Calu3 (cell line): ENCODE measurements at regions not wholly inside any gene's neighbourhood (a gene's known extent, or its start where the extent isn't known, plus 50 kb on each side); places are given as distances from the start of the nearest gene placed in this dataset.
"Not testable (repeated sequence)": the region's sequence is repeated elsewhere in the genome, so short reads cannot be mapped to it uniquely, and the experiment has no call there.

Experiments used
- BruUV-seq: library from RNA; stranded (reverse); fragments of 400-500 nt; replicated peaks from 2 replicates; lab custom pipeline; 2021; lab: Mats Ljungman, UMichigan
- CTCF ChIA-PET: fragments of 300-600 bp; sonication (Branson Sonifier 250); formaldehyde crosslinking; loops from one replicate; lab custom pipeline; 2022; ENCODE audit warnings: antibody characterized with exemption; lab: Charles Lee
- DNase-seq: peaks from one replicate; pipeline ENCODE4 v3.0.0; 2022
- H3K27ac Mint-ChIP-seq: one replicate; pipeline ENCODE4 v1.8.0; 2022; ENCODE audit warnings: mixed read lengths; ENCODE audit not compliant: unreplicated experiment
- H3K27me3 Mint-ChIP-seq: one replicate; pipeline ENCODE4 v1.8.0; 2022; ENCODE audit warnings: mixed read lengths; ENCODE audit not compliant: unreplicated experiment
- H3K36me3 Mint-ChIP-seq: one replicate; pipeline ENCODE4 v1.8.0; 2022; ENCODE audit warnings: mild to moderate bottlenecking, moderate library complexity, mixed read lengths; ENCODE audit not compliant: insufficient read depth, unreplicated experiment
- H3K4me1 Mint-ChIP-seq: one replicate; pipeline ENCODE4 v1.8.0; 2022; ENCODE audit warnings: mild to moderate bottlenecking, low read depth, mixed read lengths; ENCODE audit not compliant: unreplicated experiment
- H3K4me3 Mint-ChIP-seq: one replicate; pipeline ENCODE4 v1.8.0; 2022; ENCODE audit warnings: mild to moderate bottlenecking, low read depth, moderate library complexity, mixed read lengths; ENCODE audit not compliant: unreplicated experiment
- H3K9me3 Mint-ChIP-seq: one replicate; pipeline ENCODE4 v1.8.0; 2022; ENCODE audit warnings: low read depth, mixed read lengths; ENCODE audit not compliant: unreplicated experiment
- intact Hi-C: fragments of 100-400 bp; cut with micrococcal nuclease; formaldehyde crosslinking; loops from one replicate; pipeline ENCODE4 v1.10.0; 2022; ENCODE audit not compliant: unreplicated experiment
- TF ChIP-seq, protein P1 (sequence below): fragments of 200-600 bp; IDR thresholded peaks from one replicate; pipeline ENCODE4 v1.8.0; 2022; ENCODE audit warnings: antibody characterized with exemption; ENCODE audit not compliant: unreplicated experiment

DNA sequence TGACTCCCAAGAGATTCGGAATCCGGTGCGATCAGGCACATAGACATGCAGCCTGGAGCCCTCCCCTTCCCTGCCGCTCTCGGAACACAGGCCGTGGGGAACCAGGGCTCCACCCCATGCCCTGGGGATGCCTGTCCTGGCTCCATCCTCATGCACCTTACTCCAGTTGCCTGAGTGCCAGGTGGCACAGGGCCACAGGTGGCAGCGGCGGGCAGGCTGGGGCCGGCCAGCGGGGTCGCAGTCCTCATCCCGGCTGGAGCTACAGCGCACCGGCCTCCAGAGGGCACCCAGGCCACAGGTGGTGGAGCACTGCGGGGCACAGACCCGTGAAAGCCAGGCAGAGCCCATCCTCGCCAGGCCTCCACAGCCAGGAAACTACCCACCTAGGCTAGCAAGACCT is 119.9 kb upstream of the AKAP13 start:
- H3K36me3 Mint-ChIP-seq, H3K27me3 Mint-ChIP-seq, DNase-seq, H3K4me1 Mint-ChIP-seq, H3K9me3 Mint-ChIP-seq, intact Hi-C loops, BruUV-seq, H3K4me3 Mint-ChIP-seq, CTCF ChIA-PET, H3K27ac Mint-ChIP-seq: not testable (repeated sequence)

DNA sequence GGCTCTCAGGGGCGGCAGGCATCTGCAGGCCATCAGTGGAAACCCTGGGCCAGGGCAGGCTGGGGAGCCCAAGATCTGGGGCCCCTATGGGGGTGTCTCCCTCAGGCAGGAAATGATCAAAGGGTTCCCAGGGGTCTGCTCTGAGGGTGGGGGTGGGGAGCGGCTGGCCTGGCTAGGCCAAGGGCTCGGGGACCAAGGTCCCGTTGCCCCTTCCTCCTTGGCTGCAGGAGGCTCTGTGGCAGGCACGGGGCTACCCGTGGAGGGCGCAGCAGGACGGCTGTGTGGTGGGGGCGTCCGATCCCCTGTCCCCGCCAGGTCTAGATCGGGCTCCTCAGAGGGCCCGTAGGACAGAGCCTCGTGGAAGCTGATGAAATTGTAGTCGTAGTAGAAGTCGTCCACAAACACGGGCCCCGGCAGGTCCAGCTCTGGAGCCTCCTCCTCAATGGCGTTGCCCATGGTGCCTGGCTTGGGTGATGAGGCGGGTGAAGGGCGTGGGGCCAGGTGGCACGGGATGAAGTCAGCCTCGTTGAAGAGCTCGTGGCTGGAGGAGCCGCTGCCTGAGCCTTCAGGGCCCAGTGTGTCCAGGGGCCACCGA is 117.8 kb upstream of the AKAP13 start:
- H3K27ac Mint-ChIP-seq, H3K27me3 Mint-ChIP-seq, H3K36me3 Mint-ChIP-seq, H3K4me3 Mint-ChIP-seq, BruUV-seq, DNase-seq, H3K4me1 Mint-ChIP-seq, H3K9me3 Mint-ChIP-seq, intact Hi-C loops: not testable (repeated sequence)
- CTCF ChIA-PET: interaction anchor here (0.6 kb wide), 1 partner anchor 227 kb away, joined by 3 read pairs; no protein-coding TSS in a partner anchor

DNA sequence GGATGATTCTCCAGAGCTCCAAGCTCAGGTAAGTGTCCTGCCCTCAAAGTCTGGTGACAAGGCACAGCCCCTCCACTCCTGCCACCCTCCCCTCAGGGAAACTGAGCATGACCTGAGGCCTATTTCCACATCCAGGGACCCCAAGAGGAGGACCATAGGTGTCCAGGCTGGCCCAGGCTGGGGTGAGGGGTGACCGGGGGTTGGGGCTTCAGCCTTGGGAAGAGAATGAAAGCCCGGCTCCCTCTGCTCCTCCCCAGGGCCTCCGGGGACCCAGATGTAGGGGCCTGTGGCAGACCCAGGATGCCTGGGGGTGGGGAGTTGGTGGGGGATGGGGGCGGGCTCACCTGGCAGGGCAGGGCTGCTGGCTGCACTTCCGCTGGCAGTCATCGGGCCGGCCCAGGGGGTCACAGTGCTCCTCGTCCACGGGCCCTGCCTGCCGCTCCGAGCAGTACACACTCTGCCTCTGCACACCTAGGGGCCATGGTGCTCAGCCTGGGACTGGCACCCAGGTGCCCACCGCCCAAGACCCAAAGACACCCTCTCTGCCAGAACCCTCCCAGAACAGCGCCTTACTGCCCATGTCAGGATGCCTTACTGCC is 116.5 kb upstream of the AKAP13 start:
- H3K36me3 Mint-ChIP-seq, BruUV-seq, CTCF ChIA-PET, intact Hi-C loops, H3K27me3 Mint-ChIP-seq, DNase-seq, H3K9me3 Mint-ChIP-seq, H3K4me1 Mint-ChIP-seq, H3K4me3 Mint-ChIP-seq, H3K27ac Mint-ChIP-seq: not testable (repeated sequence)

DNA sequence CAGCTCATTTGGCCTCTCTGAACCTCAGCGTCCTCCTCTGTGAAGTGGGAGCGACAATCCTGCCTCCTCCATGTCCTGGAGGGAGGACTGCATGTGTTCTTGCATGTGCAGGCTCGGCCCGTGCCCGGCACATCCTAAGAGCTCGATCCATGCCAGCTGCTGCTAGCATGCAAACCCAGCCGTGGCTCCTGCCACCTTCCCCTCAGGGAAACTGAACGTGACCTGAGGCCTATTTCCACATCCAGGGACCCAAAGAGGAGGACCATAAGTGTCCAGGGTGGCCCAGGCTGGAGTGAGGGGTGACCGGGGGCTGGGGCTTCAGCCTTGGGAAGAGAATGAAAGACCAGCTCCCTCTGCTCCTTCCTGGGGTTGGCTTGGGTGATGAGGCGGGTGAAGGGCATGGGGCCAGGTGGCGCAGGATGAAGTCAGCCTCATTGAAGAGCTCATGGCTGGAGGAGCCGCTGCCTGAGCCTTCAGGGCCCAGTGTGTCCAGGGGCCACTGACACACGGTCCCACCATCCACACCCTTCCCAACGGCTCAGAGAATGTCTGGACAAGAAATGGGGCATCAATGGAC is 115.7 kb upstream of the AKAP13 start:
- DNase-seq, H3K27me3 Mint-ChIP-seq, H3K4me3 Mint-ChIP-seq, H3K4me1 Mint-ChIP-seq, BruUV-seq, H3K9me3 Mint-ChIP-seq, CTCF ChIA-PET, H3K27ac Mint-ChIP-seq, H3K36me3 Mint-ChIP-seq, intact Hi-C loops: not testable (repeated sequence)

DNA sequence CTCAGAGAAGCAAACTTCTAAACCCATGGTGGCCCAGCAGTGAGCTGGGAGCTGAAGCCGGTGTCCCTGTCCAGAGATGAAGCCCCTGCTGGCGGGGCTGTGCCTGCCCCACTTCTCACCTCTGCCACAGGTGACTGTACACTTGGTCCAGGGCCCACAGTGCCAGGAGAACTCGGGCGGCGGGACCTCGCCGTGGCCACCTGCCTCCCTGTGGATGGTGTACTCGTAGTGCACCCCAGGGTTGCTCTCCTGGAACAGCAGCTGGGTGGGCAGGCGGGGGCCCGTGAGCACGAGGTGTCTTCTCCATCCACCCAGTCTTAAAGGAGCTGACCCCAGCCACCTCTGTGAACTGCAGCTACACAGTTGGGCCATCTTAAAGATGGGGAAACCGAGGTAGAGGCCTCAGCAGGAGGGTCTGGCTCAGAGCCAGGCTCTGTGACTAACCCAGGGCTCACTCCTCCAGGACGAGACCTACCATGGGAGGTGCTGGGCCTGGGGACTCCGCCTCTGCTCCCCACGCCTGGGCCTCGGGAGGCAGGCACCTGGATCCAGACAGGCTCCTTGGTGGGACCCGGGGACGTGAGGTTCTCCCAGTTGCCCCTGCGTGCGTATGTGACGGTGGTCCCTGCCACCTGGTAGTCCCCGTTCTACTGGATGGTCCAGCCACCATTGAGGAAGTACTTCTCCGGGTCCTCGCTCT is 113.1 kb upstream of the AKAP13 start:
- H3K27me3 Mint-ChIP-seq, intact Hi-C loops, CTCF ChIA-PET, DNase-seq, BruUV-seq, H3K27ac Mint-ChIP-seq, H3K4me1 Mint-ChIP-seq, H3K9me3 Mint-ChIP-seq, H3K4me3 Mint-ChIP-seq, H3K36me3 Mint-ChIP-seq: not testable (repeated sequence)

DNA sequence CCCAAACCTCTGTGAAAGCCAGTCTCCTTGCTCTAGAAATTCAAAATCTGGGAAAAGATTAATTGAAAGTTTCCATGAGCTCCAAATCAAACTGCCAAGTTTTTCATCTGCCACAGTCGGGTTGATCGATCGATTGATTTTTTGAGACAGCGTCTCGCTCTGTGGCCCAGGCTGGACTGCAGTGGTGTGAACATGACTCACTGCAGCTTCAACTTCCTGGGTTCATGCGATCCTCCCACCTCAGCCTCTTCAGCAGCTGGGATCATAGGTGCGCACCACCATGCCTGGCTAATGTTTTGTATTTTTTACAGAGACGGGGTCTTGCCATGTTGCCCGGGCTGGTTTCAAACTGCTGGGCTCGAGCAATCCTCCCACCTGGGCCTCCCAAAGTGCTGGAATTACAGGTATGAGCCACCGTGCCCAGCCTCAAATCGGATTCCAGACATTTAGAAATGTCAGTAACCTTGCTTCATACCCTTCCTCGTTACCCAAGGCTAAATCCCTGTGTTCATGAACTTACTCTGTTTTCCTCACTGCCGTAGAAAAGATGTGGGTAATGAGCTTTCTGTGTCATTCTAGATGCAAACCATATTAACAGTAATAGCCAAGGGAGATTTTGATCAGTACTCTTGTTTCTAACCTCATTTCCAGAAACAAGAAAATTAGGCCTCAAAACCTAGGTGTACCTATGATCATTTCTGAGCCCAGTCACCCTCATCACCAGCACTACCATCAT is 105.9 kb upstream of the AKAP13 start:
- H3K27ac Mint-ChIP-seq: no peak overlapping the region
- H3K36me3 Mint-ChIP-seq: no peaks in the 10 kb centered on the region
- peak; percentile 52 for DNase-seq
- no peaks in the 10 kb centered on the region for H3K27me3 Mint-ChIP-seq
- no peaks in the 10 kb centered on the region for H3K9me3 Mint-ChIP-seq
- CTCF ChIA-PET: no interaction called here
- intact Hi-C loops: no loop called here
- peaks cover 16% of the 10 kb centered on the region for H3K4me1 Mint-ChIP-seq
- no peak overlapping the region for H3K4me3 Mint-ChIP-seq
- TF ChIP-seq, protein P1, sequence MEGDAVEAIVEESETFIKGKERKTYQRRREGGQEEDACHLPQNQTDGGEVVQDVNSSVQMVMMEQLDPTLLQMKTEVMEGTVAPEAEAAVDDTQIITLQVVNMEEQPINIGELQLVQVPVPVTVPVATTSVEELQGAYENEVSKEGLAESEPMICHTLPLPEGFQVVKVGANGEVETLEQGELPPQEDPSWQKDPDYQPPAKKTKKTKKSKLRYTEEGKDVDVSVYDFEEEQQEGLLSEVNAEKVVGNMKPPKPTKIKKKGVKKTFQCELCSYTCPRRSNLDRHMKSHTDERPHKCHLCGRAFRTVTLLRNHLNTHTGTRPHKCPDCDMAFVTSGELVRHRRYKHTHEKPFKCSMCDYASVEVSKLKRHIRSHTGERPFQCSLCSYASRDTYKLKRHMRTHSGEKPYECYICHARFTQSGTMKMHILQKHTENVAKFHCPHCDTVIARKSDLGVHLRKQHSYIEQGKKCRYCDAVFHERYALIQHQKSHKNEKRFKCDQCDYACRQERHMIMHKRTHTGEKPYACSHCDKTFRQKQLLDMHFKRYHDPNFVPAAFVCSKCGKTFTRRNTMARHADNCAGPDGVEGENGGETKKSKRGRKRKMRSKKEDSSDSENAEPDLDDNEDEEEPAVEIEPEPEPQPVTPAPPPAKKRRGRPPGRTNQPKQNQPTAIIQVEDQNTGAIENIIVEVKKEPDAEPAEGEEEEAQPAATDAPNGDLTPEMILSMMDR: no peak
- BruUV-seq: no TSS peak
